Astrocyte (in vitro differentiated cells and primary cell): ENCODE measurements at regions not wholly inside any gene's neighbourhood (a gene's known extent, or its start where the extent isn't known, plus 50 kb on each side); places are given as distances from the start of the nearest gene placed in this dataset.

Source experiments
- DNase-seq: peaks from one replicate; pipeline ENCODE4 v3.0.0-alpha.2; 2010; ENCODE audit warnings: low read depth
- FAIRE-seq: peaks from 2 replicates; lab custom pipeline; 2011; peaks lifted over from hg19 to GRCh38; lab: Jason Lieb, UNC
- H2AFZ ChIP-seq: 2 replicates; pipeline ENCODE4 v1.6.0; 2012; ENCODE audit warnings: low read depth, low read length, inconsistent platforms
- H3K27ac ChIP-seq: 2 replicates; pipeline ENCODE4 v1.5.1; 2011; ENCODE audit warnings: low read depth, low read length, inconsistent platforms
- H3K27me3 ChIP-seq: 2 replicates; pipeline ENCODE4 v1.6.0; 2011; ENCODE audit warnings: low read length, inconsistent platforms; ENCODE audit not compliant: insufficient read depth
- H3K36me3 ChIP-seq: 2 replicates; pipeline ENCODE4 v1.5.1; 2011; ENCODE audit warnings: low read length, inconsistent platforms; ENCODE audit not compliant: insufficient read depth
- H3K4me1 ChIP-seq: 2 replicates; pipeline ENCODE4 v1.5.1; 2011; ENCODE audit warnings: low read length, inconsistent platforms; ENCODE audit not compliant: insufficient read depth
- H3K4me2 ChIP-seq: 2 replicates; pipeline ENCODE4 v1.6.0; 2012; ENCODE audit warnings: low read length, inconsistent platforms
- H3K4me3 ChIP-seq: 2 replicates; pipeline ENCODE4 v1.5.1; 2011; ENCODE audit warnings: low read depth, mild to moderate bottlenecking, low read length, inconsistent platforms; ENCODE audit not compliant: insufficient read depth
- H3K79me2 ChIP-seq: 2 replicates; pipeline ENCODE4 v1.6.0; 2012; ENCODE audit warnings: mild to moderate bottlenecking, low read length, inconsistent platforms; ENCODE audit not compliant: insufficient read depth
- H3K9ac ChIP-seq: 2 replicates; pipeline ENCODE4 v1.6.0; 2012; ENCODE audit warnings: mild to moderate bottlenecking, low read length, inconsistent platforms
- H3K9me3 ChIP-seq: 2 replicates; pipeline ENCODE4 v1.5.1; 2012; ENCODE audit warnings: low read depth, mild to moderate bottlenecking, low read length, inconsistent platforms; ENCODE audit not compliant: insufficient read depth
- H4K20me1 ChIP-seq: 2 replicates; pipeline ENCODE4 v1.6.0; 2012; ENCODE audit warnings: low read length, inconsistent platforms; ENCODE audit not compliant: insufficient read depth
- H3K27ac Mint-ChIP-seq: one replicate; pipeline ENCODE4 v1.8.0; 2021; ENCODE audit warnings: mild to moderate bottlenecking, mixed read lengths; ENCODE audit not compliant: unreplicated experiment
- H3K27me3 Mint-ChIP-seq: one replicate; pipeline ENCODE4 v1.8.0; 2021; ENCODE audit warnings: low read depth, mixed read lengths; ENCODE audit not compliant: unreplicated experiment
- H3K36me3 Mint-ChIP-seq: one replicate; pipeline ENCODE4 v1.8.0; 2021; ENCODE audit warnings: low read depth, mixed read lengths; ENCODE audit not compliant: unreplicated experiment
- H3K4me1 Mint-ChIP-seq: one replicate; pipeline ENCODE4 v1.8.0; 2021; ENCODE audit warnings: low read depth, mixed read lengths; ENCODE audit not compliant: unreplicated experiment
- H3K4me3 Mint-ChIP-seq: one replicate; pipeline ENCODE4 v1.8.0; 2021; ENCODE audit warnings: mild to moderate bottlenecking, moderate library complexity, mixed read lengths; ENCODE audit not compliant: unreplicated experiment
- H3K9me3 Mint-ChIP-seq: one replicate; pipeline ENCODE4 v1.8.0; 2021; ENCODE audit warnings: mild to moderate bottlenecking, mixed read lengths; ENCODE audit not compliant: unreplicated experiment
- EZH2 ChIP-seq: IDR thresholded peaks from 2 replicates; pipeline ENCODE4 v1.6.1; 2012; ENCODE audit warnings: mild to moderate bottlenecking, low read length, inconsistent platforms; ENCODE audit not compliant: insufficient read depth
- TF ChIP-seq, protein P1 (sequence below): IDR thresholded peaks from 2 replicates; pipeline ENCODE4 v1.5.1; 2011; ENCODE audit warnings: low read depth, mild to moderate bottlenecking, inconsistent platforms, low read length, moderate library complexity; ENCODE audit not compliant: insufficient read depth

GRCh38 chr7:115300231-115300870 is 378.5 kb downstream of the MDFIC start:
- Mint-ChIP-seq H3K27ac (no peak overlapping the region), H3K4me3 (no peak overlapping the region), H3K4me1 (peaks cover 7% of the 10 kb centered on the region), H3K36me3 (no peaks in the 10 kb centered on the region), H3K27me3 (peaks cover 3% of the 10 kb centered on the region), H3K9me3 (no peaks in the 10 kb centered on the region)
- peak overlapping the region; percentile 41 for H3K4me2 ChIP-seq
- no peak overlapping the region for H2AFZ ChIP-seq
- no peak overlapping the region for H3K9ac ChIP-seq
- H3K36me3 ChIP-seq: no peaks in the 10 kb centered on the region
- H3K4me3 ChIP-seq: no peak overlapping the region
- peak; percentile 64 for DNase-seq
- H3K9me3 ChIP-seq: no peaks in the 10 kb centered on the region
- peak; percentile 56 for FAIRE-seq
- no peaks in the 10 kb centered on the region for H3K27me3 ChIP-seq
- no peaks in the 10 kb centered on the region for H4K20me1 ChIP-seq
- TF ChIP-seq, protein P1, sequence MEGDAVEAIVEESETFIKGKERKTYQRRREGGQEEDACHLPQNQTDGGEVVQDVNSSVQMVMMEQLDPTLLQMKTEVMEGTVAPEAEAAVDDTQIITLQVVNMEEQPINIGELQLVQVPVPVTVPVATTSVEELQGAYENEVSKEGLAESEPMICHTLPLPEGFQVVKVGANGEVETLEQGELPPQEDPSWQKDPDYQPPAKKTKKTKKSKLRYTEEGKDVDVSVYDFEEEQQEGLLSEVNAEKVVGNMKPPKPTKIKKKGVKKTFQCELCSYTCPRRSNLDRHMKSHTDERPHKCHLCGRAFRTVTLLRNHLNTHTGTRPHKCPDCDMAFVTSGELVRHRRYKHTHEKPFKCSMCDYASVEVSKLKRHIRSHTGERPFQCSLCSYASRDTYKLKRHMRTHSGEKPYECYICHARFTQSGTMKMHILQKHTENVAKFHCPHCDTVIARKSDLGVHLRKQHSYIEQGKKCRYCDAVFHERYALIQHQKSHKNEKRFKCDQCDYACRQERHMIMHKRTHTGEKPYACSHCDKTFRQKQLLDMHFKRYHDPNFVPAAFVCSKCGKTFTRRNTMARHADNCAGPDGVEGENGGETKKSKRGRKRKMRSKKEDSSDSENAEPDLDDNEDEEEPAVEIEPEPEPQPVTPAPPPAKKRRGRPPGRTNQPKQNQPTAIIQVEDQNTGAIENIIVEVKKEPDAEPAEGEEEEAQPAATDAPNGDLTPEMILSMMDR: no peak
- no peak for TF ChIP-seq EZH2
- H3K27ac ChIP-seq: no peak overlapping the region
- peaks cover 9% of the 10 kb centered on the region for H3K4me1 ChIP-seq
- no peaks in the 10 kb centered on the region for H3K79me2 ChIP-seq

DNA sequence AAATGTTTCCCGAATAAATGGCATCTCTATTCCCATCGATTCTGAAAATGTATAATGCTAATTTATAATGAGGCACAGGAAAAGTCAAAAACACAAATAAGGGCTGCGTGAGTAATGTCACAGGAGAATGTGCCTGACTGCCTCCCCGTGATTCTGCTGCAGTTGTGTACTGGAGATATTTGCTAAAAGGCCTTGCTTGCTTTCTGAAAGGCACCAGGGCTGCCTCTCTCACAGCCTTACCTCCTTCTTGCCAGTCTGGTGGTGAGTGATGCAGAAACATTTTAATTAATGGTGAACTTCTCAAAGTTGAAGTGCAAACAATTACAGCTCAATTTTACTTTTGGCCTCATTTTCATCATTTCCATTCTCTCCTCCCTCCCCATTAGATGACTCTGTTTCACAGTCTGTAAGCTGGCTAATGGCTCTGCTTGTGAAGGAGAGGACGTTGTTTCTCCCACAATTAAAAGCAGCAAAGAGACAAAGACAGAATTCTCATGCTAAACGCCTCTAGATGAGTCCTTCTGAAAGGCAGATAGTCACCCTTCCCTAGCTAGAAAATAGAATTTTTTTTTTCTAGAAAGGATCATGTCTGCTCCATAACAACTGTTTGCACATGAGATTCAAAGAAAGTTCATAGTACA is 377.6 kb downstream of the MDFIC start:
- Histone ChIP-seq H2AFZ (peak overlapping the region; percentile 33), H3K9me3 (no peaks in the 10 kb centered on the region), H3K36me3 (no peaks in the 10 kb centered on the region), H3K4me1 (peaks cover 9% of the 10 kb centered on the region), H3K4me2 (no peak overlapping the region), H3K9ac (peak overlapping the region; percentile 2), H3K27ac (no peak overlapping the region), H3K79me2 (no peaks in the 10 kb centered on the region), H3K4me3 (no peak overlapping the region), H4K20me1 (no peaks in the 10 kb centered on the region), H3K27me3 (no peaks in the 10 kb centered on the region)
- Mint-ChIP-seq H3K4me1 (peaks cover 7% of the 10 kb centered on the region), H3K27ac (peak overlapping the region; percentile 69), H3K27me3 (peaks cover 3% of the 10 kb centered on the region), H3K4me3 (no peak overlapping the region), H3K9me3 (no peaks in the 10 kb centered on the region), H3K36me3 (no peaks in the 10 kb centered on the region)
- no peak for TF ChIP-seq EZH2
- FAIRE-seq (no peak), DNase-seq (peak; percentile 1)

- no peaks in the 10 kb centered on the region for H3K36me3 ChIP-seq
- DNase-seq (peak; percentile 83), FAIRE-seq (peak; percentile 37)
- no peak overlapping the region for H3K9ac ChIP-seq
- Mint-ChIP-seq H3K9me3 (no peaks in the 10 kb centered on the region), H3K27me3 (no peaks in the 10 kb centered on the region), H3K4me1 (peaks cover 7% of the 10 kb centered on the region), H3K27ac (peak overlapping the region; percentile 62), H3K36me3 (no peaks in the 10 kb centered on the region), H3K4me3 (no peak overlapping the region)
- no peaks in the 10 kb centered on the region for H3K79me2 ChIP-seq
- no peak for TF ChIP-seq EZH2
- TF ChIP-seq, protein P1: no peak
- H2AFZ ChIP-seq: no peak overlapping the region
- H3K4me2 ChIP-seq: no peak overlapping the region
- peaks cover 9% of the 10 kb centered on the region for H3K4me1 ChIP-seq
- H3K27ac ChIP-seq: peak overlapping the region; percentile 18
- no peak overlapping the region for H3K4me3 ChIP-seq
- no peaks in the 10 kb centered on the region for H4K20me1 ChIP-seq
- H3K9me3 ChIP-seq: no peaks in the 10 kb centered on the region
- no peaks in the 10 kb centered on the region for H3K27me3 ChIP-seq
Measured at GRCh38 chr7:115297656-115298055, 375.8 kb downstream of the MDFIC start.
